Renal cortical epithelial cell (primary cell): ENCODE measurements at regions not wholly inside any gene's neighbourhood (a gene's known extent, or its start where the extent isn't known, plus 50 kb on each side); places are given as distances from the start of the nearest gene placed in this dataset.

Experiments
- DNase-seq: peaks from one replicate; pipeline ENCODE4 v3.0.0-alpha.2; 2011; ENCODE audit warnings: low read depth

DNA sequence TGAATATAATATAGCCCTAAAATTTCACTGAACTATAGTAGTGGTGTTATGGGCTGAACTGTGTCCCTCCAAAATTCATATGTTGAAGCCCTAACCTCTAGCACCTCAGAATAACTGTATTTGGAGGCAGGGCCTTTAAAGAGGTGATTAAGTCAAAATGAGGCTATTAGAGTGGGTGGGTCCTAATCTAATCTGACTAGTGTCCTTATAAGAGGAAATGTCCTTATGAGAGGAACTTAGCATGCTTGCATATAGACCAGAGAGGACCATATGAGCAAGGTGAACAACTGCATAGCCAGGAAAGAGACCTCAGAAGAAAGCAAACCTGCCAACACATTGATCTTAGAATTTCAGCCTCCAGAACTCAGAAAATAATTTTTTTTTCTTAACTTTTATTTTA is 238.4 kb downstream of the ZEB2 start:
- no peak for DNase-seq

DNA sequence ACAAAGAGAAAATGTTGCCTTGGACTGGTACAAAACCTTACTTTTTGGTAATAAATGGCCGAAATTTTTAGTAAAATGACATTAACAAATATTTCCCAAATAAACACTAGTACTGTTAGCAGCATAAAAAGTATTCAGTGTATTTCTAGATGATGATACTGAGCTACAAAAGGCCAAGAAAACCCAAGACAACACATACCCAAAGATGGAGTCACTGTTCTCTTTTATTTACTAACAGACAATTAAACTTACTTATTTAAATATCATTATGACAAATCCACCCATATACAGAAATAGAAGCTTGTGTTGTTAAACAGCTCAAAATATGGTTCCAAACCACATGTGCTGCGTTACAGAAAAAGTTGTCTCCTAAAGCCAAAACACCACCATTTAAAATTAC is 239.9 kb downstream of the ZEB2 start:
- no peak for DNase-seq

DNA sequence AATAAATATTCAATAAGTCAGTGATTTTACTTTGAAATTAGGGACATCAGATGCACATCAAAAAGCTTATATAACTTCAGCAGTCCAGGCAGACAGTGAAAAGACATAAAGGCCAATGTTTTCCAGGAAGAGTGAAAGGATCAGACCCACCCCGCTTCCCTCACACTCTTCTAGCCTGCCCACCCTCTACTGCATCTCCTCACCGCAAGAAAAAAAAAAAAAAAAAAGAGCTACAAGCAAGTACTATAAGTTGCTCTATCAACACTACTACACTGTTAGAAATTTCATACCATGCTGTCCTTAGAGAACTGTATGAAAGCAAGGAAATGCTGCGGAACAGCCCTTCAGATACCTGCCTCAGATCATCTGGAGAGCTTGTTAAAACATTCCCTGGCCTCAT is 240.8 kb downstream of the ZEB2 start:
- DNase-seq = no peak

DNA sequence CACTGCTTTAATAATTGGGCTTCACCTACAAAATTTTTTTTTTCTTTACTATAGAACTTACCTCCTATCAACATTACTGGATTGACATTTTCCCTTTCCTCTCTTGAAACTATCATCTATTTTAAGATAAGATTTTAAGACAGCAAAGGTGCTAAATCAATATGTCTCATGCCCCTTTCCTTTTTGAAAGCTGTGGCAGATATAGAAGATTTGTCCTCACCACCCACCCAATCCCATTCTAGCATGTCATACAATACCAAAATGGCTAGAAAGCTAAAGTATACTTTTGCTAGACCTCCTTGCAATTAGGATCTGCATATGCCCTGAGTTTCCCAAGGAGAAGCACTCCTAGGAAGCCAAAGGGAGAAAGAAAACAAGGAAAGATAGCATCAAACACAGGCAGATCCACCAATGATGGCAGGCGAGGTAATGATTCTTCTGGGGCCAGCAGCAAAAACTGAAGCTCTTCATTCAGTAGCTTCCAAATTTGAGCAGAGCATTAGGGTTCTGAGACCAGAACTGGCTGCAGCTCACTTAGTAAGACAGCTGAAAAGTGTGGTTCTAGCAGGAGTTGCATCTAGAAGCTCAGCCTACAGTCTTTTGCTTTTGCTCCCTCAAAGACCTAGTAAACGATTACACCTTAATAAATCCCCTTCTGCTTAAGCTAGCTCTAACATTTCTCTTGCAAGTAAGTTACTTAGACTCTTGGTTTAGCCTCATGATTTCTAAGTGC is 242.1 kb downstream of the ZEB2 start:
- DNase-seq = no peak

DNA sequence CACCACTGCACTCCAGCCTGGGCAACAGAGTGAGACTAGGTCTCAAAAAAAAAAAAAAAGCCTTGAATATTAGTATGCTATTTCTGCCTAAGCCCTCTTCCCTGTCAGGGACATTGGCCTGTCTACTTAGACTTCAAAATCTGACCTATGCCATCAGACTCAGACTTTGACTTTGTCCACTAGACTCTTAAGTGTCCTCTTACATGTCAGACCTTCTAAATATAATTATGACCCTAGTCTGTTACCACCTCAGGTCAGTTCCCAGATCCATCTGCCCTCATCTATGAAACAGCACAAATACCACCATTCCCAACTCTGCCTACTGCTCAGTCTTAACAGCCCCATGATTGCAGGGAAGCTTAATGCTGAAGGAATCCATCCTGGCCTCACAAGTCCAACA is 244.6 kb downstream of the ZEB2 start:
- DNase-seq = no peak

DNA sequence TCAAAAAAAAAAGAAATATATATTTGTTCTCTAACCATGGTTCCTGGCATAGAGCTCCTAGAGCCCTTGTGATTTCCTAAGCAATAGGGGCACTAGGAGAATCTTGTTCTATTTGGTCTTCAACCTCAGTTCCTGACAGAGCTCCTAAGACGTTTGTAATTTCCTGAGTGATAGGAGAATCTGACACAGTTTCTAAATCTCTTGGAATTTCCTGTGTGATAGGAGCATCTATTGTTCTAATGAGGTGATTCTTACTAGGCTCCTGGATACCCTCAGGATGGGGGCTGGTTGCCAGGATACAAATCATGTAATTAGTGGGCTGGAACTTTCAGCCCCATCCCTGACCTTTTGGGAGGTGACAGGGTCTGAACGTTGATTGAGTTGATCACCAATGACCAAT is 245.8 kb downstream of the ZEB2 start:
- DNase-seq = no peak

DNA sequence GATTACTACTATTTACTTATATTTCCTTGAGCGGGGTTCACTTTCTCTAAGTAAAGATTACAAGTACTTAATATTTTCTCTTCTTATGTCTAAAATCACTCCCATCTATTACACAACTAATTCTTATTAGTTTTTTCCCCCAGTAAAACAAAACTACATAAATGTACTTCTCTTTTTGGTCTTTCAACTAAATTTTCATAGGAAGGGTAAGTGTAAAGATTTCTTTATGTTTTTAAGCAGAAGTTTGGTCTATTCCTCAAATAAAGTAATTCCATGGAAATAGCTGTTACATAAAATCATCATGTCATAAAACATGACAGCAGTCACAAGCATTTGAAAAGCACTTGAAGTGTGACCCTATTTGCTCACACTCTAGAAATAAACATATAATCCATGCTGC is 249.0 kb downstream of the ZEB2 start:
- no peak for DNase-seq

DNA sequence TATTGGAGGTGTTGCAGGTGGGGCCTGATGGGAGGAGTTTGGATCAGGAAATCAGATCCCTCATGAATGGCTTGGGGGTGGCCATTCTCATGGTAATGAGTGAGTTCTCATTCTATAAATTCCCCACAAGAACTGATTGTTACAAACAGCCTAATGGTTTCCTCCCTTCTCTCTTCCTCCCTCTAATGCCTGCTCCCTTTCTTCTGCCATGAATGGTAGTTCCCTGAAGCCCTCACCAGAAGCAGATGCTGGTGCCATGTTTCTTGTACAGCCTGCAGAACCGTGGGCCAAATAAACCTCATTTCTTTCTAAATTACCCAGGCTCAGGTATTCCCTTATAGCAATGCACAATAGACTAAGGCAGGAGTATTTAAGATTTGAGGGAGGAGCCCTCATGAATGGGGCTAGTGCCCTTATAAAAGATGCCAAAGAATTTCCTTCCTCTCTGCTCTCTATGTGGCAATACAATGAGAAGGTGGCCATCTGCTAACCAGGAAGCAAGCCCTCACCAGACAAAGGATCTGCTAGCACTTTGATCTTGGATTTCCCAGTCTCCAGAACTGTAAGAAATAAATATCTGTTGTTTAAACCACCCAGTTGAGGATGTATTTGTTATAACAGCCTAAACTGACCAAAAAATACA is 251.8 kb downstream of the ZEB2 start:
- no peak for DNase-seq

DNA sequence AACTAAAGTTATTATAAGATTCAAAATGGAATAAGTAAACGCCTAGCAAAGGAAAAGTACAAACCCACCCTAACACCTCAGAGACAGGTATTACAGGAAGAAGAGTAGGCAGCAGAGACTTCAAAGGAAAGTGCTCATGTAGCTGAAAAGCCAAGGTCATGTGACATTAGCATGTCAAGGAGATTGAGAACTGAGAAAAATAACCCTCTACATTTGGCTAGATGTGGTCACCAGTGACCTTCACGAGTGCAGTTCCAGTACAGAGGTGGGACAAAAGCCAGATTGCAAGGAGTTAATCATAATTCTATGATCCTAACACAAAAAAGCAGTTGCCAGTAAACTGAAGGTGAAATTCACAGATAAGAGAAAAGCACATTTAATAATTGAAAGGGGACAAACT is 252.7 kb downstream of the ZEB2 start:
- DNase-seq = no peak

DNA sequence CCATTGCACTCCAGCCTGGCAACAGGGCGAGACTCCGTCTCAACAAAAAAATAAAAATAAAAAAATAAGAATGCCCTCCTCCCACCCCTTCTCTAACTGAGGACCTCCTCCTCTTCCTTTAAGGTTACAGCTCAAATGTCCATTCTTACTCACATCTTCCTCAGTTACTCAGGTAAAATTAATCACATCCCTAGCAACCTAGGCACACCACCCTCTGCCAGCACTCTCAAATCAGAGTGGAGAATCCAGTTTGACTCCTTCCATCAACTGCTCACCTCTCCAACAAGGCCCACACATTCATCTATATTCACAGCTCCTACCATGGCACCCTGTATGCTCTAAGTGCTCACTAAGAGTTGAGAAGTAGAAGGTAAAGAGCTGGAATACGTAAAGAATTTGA is 254.3 kb downstream of the ZEB2 start:
- DNase-seq = no peak

DNA sequence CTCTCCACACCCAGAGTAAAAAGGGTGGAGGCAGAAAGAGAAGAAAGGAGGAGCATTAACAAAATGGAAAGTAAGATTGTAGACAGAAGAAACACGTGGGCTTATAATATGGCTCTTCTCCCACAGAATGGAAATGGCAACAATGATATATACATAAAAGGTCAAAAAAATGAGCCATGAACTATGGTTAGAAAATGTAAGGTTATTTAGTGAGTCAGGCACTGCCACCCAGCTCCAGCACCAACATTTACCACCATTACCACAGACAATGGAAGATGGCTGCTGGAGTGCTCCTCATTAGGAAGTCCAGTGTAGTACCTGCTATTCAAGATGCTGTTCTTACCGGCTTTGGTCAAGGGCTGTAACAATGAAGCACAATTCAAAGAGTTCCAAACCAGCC is 258.0 kb downstream of the ZEB2 start:
- DNase-seq = no peak

DNA sequence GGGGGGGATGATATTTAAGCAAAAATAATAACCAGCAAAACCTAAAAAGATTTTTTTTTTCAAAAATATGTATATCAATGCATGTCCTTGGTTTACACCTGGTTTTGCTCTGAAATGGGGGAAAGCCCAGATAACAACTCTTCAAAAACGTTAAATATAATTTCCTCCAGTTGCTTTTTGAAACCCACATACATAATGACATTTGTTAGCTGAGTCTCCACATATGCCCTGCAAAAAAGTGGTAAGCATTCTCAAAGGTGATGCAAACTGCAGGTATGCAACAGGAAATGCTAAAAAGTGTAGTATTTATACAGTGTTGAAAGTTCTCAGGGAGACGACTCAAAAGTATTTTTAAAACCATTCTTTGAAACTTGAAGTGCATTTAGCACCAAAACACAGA is 258.6 kb downstream of the ZEB2 start:
- DNase-seq = no peak

DNA sequence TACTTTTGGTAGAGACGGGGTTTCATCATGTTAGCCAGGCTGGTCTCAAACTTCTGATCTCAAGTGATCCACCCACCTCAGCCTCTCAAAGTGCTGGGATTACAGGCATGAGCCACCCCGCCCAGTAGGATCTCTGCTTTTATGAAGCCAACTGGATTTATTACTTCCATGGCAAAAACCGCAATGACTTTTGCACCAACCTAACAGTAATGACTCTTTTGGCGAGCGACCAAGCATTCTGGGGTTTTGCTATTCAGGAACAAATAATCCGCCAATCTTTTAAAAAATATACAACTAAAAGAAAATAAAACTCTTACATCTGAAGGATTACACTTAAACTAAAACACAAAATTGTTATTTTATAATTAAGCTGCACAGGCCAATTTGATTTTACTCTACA is 260.6 kb downstream of the ZEB2 start:
- DNase-seq = no peak

DNA sequence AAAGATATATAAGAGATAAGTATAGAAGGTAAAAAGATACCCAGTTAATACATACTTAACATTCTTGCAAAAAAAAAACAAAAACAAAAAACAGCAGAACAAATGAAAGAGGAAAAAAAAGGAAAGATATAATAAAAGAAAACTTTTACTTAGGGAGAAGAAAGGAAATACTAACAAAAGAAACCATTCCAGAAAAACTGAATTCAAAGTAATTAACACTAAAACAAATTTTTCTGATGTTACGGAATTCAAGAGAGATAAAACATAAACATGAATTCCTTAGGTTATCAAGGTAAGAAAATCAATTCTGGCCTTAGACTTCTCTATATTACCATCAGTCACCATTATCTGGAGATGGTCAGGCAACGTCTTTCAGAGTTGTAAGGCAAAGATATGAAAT is 261.8 kb downstream of the ZEB2 start:
- no peak for DNase-seq

DNA sequence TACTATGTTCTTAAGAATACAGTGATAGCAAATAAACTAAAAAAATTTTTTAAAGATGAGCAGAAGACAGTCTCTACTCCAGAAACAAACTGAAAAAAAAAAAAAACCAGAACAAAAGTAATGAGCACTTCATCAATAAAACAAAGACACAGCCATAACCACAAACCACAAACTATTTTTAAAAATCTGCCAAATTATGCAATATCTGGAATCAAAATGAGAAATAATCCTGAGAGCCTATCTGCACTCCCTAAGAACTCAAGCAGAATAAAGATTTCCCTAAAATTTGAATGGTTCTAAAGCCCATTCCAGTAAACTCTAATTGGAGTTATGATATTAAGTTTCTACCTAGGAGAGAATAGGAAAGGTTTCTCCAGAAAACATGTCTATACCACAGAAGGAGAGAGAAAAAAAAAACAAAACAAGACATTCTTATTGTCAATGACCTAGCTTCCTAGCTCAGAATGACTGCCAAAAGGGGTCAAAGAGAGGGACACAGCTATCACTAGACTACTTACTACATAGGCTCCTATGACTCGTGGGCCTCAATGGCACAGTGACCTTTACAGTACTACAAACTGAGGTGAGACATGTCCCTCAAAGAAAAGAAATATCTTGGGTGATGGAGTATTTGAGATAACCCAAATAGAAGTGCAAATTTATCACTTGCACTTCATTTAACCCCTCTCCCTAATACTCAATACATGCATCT is 262.8 kb downstream of the ZEB2 start:
- no peak for DNase-seq

DNA sequence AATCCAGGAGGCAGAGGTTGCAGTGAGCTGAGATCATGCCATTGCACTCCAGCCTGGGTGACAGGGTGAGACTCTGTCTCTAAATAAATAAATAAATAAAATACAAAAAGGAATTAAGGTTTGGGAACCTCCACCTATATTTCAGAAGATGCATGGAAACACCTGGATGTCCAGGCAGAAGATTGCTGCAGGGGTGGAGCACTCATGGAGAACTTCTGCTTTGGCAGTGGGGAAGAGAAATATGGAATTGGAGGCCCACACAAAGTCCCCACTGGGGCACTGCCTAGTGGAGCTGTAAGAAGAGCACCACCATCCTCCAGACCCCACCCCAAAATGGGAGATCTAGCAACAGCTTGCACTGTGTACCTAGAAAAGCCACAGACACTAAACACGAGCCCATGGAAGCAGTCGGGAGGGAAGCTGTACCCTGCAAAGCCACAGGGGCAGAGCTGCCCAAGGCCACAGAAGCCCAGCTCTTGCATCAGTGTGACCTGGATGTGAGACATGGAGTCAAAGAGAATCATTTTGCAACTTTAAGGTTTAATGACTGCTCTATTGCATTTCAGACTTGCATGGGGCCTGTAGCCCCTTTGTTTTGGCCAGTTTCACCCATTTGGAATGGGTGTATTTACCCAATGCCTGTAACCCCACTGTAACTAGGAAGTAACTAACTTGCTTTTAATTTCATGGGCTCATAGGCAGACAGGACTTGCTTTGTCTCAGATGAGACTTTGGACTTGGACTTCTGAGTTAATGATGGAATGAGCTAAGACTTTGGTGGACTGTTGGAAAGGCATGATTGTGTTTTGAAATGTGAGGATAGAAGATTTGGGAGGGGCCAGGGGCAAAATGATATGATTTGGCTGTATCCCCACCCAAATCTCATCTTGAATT is 265.3 kb downstream of the ZEB2 start:
- no peak for DNase-seq

DNA sequence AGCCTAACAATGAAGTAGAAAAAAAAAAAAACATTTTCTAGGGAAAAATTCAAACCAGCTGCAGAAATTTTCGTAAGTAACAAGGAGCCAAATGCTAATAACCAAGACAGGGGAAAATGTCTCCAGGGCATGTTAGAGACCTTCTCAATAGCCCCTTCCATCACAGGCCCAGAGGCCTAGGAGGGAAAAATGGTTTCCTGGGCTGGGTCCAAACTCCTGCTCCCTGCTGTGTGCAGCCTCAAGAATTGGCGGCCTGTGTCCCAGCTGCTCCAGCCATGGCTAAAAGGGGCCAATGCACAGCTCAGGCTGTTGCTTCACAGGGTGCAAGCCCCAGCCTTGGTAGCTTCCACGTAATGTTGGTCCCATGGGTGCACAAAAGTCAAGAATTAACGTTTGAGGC is 266.2 kb downstream of the ZEB2 start:
- DNase-seq = no peak

DNA sequence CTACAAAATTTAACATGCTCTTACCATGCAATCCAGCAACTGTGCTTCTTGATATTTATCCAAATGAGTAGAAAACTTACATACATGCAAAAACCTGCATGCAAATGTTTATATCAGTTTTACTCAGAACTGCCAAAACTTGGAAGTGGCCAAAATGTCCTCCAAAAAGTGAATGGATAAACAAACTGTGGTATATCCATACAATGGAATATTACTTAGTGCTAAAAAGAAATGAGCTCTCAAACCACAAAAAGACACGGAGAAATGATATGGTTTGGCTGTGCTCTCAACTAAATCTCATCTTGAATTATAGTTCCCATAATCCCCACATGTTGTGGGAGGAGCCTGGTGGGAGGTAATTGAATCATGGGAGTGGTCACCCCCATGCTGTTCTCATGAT is 267.2 kb downstream of the ZEB2 start:
- DNase-seq = no peak

DNA sequence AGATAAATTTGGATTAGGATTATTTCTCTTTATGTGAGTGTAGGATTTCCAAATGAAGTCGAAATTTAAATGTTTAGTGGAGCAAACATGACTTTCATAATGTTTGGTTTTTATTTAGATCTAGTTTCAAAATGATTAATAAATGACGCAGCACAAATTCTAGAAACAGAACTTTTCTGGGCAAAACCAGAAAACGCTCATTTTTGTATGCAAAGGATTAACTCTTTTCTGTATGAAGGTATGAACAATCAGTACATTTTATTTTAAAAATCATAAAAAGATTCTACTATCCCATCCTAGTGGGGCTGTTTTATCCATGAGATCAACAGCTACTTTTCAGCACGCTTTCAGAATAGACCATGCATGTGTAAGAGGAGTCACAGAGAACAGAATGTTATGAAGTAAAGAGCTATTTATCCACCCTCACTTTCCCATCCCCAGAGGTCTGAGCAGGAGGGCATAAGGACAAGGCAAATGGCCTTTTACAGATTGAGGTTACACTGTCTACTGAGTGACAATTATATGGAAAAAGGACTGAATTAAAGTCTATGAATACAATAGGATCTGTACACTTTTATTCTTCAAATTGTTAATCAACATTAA is 270.8 kb downstream of the ZEB2 start:
- DNase-seq = no peak

DNA sequence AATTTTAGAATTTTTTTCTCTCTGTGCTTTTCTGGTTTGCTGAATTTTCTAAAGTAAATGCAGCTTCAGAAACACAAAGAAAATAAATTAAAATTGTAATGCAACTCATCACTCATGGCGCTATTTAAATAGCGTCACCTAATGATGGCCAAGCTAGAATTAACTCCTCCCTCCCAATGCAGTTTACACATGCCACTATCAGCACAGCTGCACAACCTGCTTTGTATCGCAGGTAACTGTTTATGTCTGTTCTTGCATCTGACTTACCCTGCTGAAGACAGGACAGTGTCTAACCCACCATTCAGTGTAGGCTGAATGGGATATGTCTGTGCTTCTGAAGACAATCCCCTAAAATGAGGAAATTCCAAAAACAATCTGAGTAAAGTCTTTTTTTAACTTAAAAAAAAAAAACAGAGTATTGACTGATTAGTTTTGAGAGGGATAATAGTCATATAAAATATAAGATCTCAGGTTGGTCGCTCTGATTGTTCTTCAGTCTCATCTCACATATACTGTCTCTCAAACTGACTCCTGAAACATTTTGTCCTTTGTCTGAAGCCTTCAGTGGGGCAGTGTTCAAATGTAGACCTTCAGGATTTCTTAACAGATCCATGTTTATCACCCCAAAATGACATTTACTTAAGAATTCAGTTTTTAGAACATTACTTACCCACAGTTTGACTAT is 271.4 kb downstream of the ZEB2 start:
- DNase-seq = no peak

DNA sequence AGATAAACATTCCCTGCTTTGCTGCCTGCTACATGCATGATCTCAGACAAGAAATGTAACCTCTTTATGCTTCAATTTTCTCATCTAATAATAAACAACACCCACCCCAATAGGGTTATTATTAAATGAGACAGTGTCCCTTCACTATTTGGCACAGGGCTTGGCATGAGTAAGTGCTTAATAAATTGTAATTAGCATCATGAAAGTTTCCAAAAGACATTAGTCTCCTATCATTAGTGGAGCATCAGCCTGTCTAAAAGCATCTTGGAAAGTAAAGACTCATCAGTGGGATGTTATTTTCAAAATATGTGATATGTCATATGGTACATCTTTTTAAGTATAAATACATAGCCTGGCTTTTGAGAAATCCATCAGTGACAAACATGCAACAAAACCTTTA is 275.0 kb downstream of the ZEB2 start:
- no peak for DNase-seq
